IPS-20b (cell line): ENCODE measurements at regions not wholly inside any gene's neighbourhood (a gene's known extent, or its start where the extent isn't known, plus 50 kb on each side); places are given as distances from the start of the nearest gene placed in this dataset.

Experiments used
- H3K27ac ChIP-seq: one replicate; pipeline ENCODE4 v1.5.1; 2013; ENCODE audit warnings: low read length
- H3K27me3 ChIP-seq: 2 replicates; pipeline ENCODE4 v1.6.1; 2013; ENCODE audit warnings: mild to moderate bottlenecking, low read length, inconsistent platforms; ENCODE audit not compliant: insufficient read depth
- H3K36me3 ChIP-seq: 2 replicates; pipeline ENCODE4 v1.6.1; 2013; ENCODE audit warnings: low read depth, mild to moderate bottlenecking, inconsistent platforms, low read length, moderate library complexity; ENCODE audit not compliant: insufficient read depth
- H3K4me1 ChIP-seq: 2 replicates; pipeline ENCODE4 v1.6.1; 2013; ENCODE audit warnings: mild to moderate bottlenecking, control low read depth, inconsistent platforms, low read length, moderate library complexity; ENCODE audit not compliant: insufficient read depth
- H3K4me3 ChIP-seq: 2 replicates; pipeline ENCODE4 v1.5.1; 2013; ENCODE audit warnings: mild to moderate bottlenecking, low read length, inconsistent platforms
- H3K9ac ChIP-seq: 2 replicates; pipeline ENCODE4 v1.6.1; 2013; ENCODE audit warnings: low read depth, mild to moderate bottlenecking, inconsistent platforms, low read length, moderate library complexity
- H3K9me3 ChIP-seq: 2 replicates; pipeline ENCODE4 v1.6.1; 2013; ENCODE audit warnings: mild to moderate bottlenecking, low read depth, low read length, inconsistent platforms; ENCODE audit not compliant: insufficient read depth

- Histone ChIP-seq H3K27me3 (no peaks in the 10 kb centered on the region; the same call in 1 of the 2 replicates), H3K4me3 (no peak overlapping the region), H3K9me3 (no peaks in the 10 kb centered on the region), H3K27ac (no peak overlapping the region), H3K9ac (no peak overlapping the region), H3K4me1 (no peaks in the 10 kb centered on the region; the same call in 1 of the 2 replicates), H3K36me3 (no peaks in the 10 kb centered on the region)
These were observed 470.2 kb downstream of the KDM4C start for GRCh38 chr9:7227951-7228350.

- Histone ChIP-seq H3K36me3 (no peaks in the 10 kb centered on the region), H3K27ac (no peak overlapping the region), H3K27me3 (no peaks in the 10 kb centered on the region; the same call in 1 of the 2 replicates), H3K9me3 (no peaks in the 10 kb centered on the region), H3K9ac (no peak overlapping the region), H3K4me3 (no peak overlapping the region), H3K4me1 (no peaks in the 10 kb centered on the region; the same call in 1 of the 2 replicates)
These were observed 468.4 kb downstream of the KDM4C start for GRCh38 chr9:7226007-7226640.
